ENCODE measurements at regions not wholly inside any gene's neighbourhood (a gene's known extent, or its start where the extent isn't known, plus 50 kb on each side); places are given as distances from the start of the nearest gene placed in this dataset.

DNA sequence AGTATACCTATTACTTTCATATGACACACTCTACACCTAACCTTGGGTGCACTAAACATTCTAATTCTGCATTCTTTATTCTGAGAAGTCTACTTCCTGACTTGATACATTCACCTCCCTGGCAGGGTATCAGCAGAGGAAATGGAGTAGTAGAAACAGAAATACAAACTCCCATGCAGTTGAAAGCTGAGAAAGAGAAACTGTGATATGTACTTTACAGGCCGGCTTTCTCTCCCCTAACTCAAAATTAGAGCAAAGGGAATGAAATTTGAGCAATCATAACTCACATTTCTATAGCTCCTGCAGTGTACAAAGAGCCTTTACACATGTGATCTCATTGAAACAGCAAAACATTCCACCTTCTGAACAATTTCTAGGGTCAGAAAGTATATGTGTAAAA is 135.5 kb upstream of the COL8A1 start:
- DNase-seq (ENCODE audit: low read depth in 2 of 2) = no peak

DNA sequence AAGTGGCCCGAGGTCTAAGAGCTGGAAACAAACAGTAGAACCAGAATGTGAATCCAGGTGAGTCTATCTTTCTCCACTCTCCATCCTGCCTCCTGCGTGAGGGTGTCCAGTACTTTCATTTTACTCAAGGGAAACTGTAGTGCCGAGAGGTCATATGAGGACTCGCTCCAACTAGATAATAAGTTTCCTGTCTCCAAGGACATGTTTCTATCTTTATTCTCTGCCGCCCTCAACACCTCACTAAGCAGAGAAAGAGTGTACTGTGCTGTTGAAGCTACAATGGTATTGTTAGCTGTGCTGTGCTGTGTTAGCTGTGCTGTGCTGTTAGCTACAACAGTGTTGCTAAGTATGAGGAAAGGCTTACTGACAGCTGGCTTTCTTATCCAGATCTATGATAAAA is 137.9 kb upstream of the COL8A1 start:
- no peak for DNase-seq (ENCODE audit: low read depth in 2 of 2)

DNA sequence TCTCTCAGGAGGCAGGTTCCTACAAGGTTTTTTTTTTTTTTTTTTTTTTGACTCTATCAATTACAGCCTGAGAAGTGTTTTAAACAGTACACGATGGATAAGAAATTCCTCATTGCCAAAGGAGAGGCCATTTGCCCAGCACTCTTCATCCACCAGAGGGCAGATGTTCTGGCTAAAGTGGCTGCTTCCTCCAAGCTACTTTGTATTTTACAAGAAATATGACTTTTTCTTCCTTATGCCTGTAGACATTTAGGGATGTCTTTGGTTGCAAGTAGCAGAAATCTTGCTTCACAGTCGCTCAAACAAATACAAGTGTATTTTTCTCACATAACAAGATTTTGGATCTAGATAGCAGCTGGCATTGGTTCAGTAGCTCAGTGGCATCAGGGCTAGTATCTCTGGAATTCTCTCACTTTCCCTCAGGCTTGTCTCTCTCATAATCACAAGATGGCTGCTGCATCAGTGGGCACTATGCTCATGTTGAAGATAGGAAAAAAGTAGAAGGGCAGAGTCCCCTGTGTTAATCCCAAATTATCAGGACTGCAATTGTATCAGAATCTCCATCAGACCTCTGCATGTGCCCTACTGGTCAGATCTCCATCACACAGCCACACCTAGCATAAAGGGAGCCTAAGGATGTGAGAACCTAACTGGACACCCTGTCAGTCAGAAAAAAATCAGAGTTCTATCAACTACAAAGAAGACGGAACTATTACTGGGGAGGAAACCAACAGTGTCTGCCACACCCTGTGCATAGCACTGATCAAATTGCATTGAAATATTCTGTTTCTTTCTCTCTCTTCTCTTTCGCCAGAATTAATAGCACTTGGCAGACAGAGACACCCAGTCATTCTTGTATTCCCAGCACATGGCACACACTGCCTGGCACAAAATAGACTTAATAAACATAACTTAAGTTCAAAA is 138.9 kb upstream of the COL8A1 start:
- peak; percentile 54 to 57 for DNase-seq (ENCODE audit: low read depth in 2 of 2)

- no peak for DNase-seq (ENCODE audit: low read depth in 2 of 2)
Measured at GRCh38 chr3:99498550-99499234, 139.7 kb upstream of the COL8A1 start.

DNA sequence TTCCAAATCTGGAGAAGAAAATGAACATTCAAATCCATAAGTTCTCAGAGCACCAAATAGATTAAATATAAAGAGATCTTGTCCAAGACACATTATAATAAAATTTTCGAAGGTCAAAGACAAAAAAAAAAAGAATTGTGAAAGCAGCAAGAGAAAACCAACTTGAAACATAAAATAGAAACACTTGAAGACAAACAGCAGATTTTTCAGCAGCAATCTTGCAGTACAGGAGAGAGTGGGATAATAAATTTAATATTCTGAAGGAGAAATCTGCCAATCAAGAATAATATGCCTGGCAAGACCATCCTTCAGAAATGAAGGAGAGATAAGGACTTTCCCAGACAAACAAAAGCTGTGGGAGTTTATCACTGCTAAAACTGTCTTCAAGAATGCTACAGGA is 150.5 kb upstream of the COL8A1 start:
- no peak for DNase-seq (ENCODE audit: low read depth in 2 of 2)

GRCh38 chr3:99485286-99485685 is 153.1 kb upstream of the COL8A1 start:
- DNase-seq (ENCODE audit: low read depth in 2 of 2) = no peak

GRCh38 chr3:99484871-99485270 is 153.5 kb upstream of the COL8A1 start:
- peak; percentile 65 to 69 for DNase-seq (ENCODE audit: low read depth in 2 of 2)

- no peak for DNase-seq (ENCODE audit: low read depth in 2 of 2)
Measured at GRCh38 chr3:99483841-99484240, 154.6 kb upstream of the COL8A1 start.

GRCh38 chr3:99482191-99482590 is 156.2 kb upstream of the COL8A1 start:
- DNase-seq (ENCODE audit: low read depth in 2 of 2) = no peak

DNA sequence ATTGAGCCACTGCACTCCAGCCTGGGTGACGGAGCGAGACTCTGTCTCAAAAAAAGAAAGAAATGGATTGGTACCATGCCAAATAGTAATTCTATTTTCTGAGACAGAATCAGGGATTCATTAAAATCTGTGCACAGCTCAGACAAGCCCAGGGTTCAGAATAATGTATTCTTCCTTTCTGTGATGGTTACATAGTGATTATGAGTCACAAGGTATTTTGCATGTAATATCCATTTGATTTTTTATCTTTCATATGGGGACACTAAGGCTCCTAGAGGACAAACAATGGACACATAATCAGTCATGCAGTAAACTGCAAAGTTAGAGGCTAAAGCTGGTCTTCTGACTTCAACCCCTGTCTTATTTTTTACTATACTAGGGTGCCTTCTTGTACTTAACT is 156.8 kb upstream of the COL8A1 start:
- DNase-seq (ENCODE audit: low read depth in 2 of 2) = no peak

- DNase-seq (ENCODE audit: low read depth in 2 of 2) = no peak
Measured at GRCh38 chr3:99479768-99480167, 158.6 kb upstream of the COL8A1 start.

- DNase-seq (ENCODE audit: low read depth in 2 of 2) = no peak
Measured at GRCh38 chr3:99477650-99478049, 160.7 kb upstream of the COL8A1 start.

- DNase-seq (ENCODE audit: low read depth in 2 of 2) = peak in 1 of 2 experiments; percentile 10
Measured at GRCh38 chr3:99475229-99475628, 163.2 kb upstream of the COL8A1 start.

DNA sequence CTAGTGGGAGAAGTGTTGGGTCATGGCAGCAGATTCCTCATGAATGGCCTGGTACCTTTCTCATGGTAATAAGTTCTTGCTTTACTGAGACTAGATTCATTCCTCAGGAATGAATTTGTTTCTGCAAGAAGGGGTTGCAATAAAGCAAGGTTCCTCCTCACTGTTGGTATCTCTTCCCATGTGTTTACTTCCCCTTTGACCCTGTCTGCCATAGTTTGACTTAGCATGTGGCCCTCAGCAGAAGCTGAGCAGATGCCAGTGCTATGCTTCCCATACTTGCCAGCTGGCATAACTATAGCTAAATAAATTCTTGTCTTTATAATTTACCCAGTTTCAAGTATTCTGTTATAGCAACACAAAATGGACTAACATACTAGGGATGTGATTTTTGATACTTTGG is 163.6 kb upstream of the COL8A1 start:
- DNase-seq (ENCODE audit: low read depth in 2 of 2) = no peak

GRCh38 chr3:99473321-99473751 is 165.1 kb upstream of the COL8A1 start:
- DNase-seq (ENCODE audit: low read depth in 2 of 2) = peak; percentile 62

DNA sequence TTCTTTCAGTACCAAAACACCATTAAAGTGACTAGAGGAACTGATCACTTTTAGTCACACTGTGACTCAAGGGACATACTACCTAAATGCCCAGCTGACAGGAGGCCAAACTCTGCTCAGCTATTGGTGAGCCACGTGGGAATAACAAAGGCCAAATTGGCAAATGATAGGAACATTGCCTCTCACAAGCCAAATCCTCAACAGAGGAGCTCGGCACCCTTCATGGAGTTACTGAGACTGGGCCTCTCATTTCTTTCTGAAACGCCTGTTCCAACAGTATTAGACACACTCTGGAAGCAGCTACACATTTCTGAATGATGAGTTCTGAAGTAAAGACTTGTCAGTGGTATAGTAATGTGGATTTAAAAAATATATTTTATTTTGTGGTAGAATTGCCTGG is 166.0 kb upstream of the COL8A1 start:
- DNase-seq (ENCODE audit: low read depth in 2 of 2) = no peak

DNA sequence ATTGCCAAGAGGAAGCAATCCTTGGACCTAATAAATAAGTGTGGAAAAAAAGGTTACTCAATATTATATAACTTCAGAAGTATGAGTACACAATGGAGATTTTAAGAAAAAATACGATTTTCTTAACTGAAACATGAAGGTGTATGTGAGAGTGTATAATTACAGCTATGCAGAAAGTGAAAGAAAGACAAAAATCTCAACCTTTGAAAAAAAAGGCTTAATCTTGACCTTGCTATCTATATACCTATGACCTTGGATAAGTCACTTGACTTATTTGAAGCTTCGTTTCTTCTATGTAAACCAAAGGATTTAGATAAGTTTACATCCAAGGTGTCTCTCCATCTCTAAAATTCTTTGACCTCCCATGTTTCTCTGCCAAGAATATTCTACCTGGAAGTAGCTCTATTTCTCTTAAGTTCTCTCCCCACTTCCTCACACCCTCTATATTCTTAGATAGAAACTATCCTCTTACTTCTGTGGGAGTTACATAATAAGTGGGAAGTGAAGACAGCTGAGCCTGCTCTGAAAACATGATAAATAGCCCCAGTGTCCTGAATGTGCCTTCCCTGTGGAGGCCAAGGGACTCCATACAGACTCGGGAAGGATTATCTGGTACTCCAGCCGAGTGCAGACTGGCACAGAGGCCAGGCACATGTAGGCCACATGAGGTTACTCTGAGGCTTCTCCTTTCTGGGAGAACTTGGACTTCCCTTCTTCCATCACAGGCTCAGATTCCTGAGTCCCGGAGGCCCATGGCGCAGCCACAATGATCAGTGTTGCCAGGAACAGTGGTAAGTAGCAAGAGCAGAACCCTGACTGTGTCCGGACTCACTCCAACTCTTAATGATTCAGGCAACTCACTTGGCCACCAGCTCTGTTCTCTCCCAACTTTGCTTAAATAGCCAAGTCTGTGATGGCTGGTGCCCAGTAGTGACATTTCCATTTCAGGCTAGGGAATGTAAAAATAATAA is 166.8 kb upstream of the COL8A1 start:
- DNase-seq (ENCODE audit: low read depth in 2 of 2) = no peak

- no peak for DNase-seq (ENCODE audit: low read depth in 2 of 2)
Measured at GRCh38 chr3:99470841-99471240, 167.6 kb upstream of the COL8A1 start.

- DNase-seq (ENCODE audit: low read depth in 2 of 2) = no peak
Measured at GRCh38 chr3:99468918-99469317, 169.5 kb upstream of the COL8A1 start.

- no peak for DNase-seq (ENCODE audit: low read depth in 2 of 2)
Measured at GRCh38 chr3:99467420-99467819, 171.0 kb upstream of the COL8A1 start.

GRCh38 chr3:99466331-99466730 is 172.1 kb upstream of the COL8A1 start:
- peak in 1 of 2 experiments; percentile 26 for DNase-seq (ENCODE audit: low read depth in 2 of 2)

- no peak for DNase-seq (ENCODE audit: low read depth in 2 of 2)
Measured at GRCh38 chr3:99458013-99458412, 180.4 kb upstream of the COL8A1 start.

All from fibroblast of skin of left quadriceps (primary cell).